ENCODE measurements at regions not wholly inside any gene's neighbourhood (a gene's known extent, or its start where the extent isn't known, plus 50 kb on each side); places are given as distances from the start of the nearest gene placed in this dataset.

DNA sequence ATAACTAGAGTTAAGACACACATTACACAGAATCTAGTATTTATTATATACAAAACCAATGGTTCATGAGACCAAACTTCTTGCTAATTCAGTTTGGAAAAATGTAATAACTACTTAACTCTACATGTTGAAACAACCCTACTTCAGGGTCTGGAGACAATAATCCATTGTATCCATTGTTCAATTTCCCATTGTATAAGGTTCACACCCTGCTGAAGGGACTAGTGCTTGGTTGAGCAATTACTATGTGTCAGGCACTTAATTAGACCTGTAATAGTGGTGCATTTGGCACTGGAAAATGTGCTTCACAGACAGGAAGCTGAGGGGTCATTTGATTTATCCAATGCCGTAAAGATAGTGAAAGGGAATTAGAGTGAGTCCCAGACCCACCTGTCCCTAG lies 114.3 kb upstream of the PAPPA start:
- H3K36me3 Mint-ChIP-seq: no peaks in the 10 kb centered on the region
- DNase-seq: no peak
- H3K27ac Mint-ChIP-seq: no peak overlapping the region
- H3K9me3 Mint-ChIP-seq: peaks cover 0 to 18% (median 7%) of the 10 kb centered on the region in 6 donors
- H3K4me3 Mint-ChIP-seq: no peak overlapping the region
- H3K27me3 Mint-ChIP-seq (ENCODE audit: low read depth in 3 of 3): peaks cover 0 to 2% (median 1%) of the 10 kb centered on the region in 3 donors
- no peaks in the 10 kb centered on the region for H3K4me1 Mint-ChIP-seq

GRCh38 chr9:116039893-116040292 lies 113.7 kb upstream of the PAPPA start:
- H3K36me3 Mint-ChIP-seq: no peaks in the 10 kb centered on the region
- peaks cover 0 to 18% (median 7%) of the 10 kb centered on the region in 6 donors for H3K9me3 Mint-ChIP-seq
- no peaks in the 10 kb centered on the region for H3K4me1 Mint-ChIP-seq
- DNase-seq: no peak
- H3K27ac Mint-ChIP-seq: no peak overlapping the region
- H3K27me3 Mint-ChIP-seq (ENCODE audit: low read depth in 3 of 3): peaks cover 0 to 2% (median 1%) of the 10 kb centered on the region in 3 donors
- no peak overlapping the region for H3K4me3 Mint-ChIP-seq

GRCh38 chr9:116042321-116042720 lies 111.3 kb upstream of the PAPPA start:
- no peak overlapping the region for H3K27ac Mint-ChIP-seq
- H3K4me3 Mint-ChIP-seq: no peak overlapping the region
- H3K4me1 Mint-ChIP-seq: no peaks in the 10 kb centered on the region
- no peaks in the 10 kb centered on the region for H3K36me3 Mint-ChIP-seq
- H3K27me3 Mint-ChIP-seq (ENCODE audit: low read depth in 3 of 3): peaks cover 0 to 4% (median 1%) of the 10 kb centered on the region in 3 donors
- DNase-seq: no peak
- H3K9me3 Mint-ChIP-seq: peaks cover 0 to 9% (median 5%) of the 10 kb centered on the region in 6 donors

- no peak for DNase-seq
- peaks cover 0 to 4% (median 1%) of the 10 kb centered on the region in 3 donors for H3K27me3 Mint-ChIP-seq (ENCODE audit: low read depth in 3 of 3)
- peaks cover 0 to 25% (median 4%) of the 10 kb centered on the region in 6 donors for H3K9me3 Mint-ChIP-seq
- no peaks in the 10 kb centered on the region for H3K36me3 Mint-ChIP-seq
- H3K27ac Mint-ChIP-seq: no peak overlapping the region
- no peaks in the 10 kb centered on the region for H3K4me1 Mint-ChIP-seq
- no peak overlapping the region for H3K4me3 Mint-ChIP-seq
These were observed 108.5 kb upstream of the PAPPA start for GRCh38 chr9:116045083-116045482.

DNA sequence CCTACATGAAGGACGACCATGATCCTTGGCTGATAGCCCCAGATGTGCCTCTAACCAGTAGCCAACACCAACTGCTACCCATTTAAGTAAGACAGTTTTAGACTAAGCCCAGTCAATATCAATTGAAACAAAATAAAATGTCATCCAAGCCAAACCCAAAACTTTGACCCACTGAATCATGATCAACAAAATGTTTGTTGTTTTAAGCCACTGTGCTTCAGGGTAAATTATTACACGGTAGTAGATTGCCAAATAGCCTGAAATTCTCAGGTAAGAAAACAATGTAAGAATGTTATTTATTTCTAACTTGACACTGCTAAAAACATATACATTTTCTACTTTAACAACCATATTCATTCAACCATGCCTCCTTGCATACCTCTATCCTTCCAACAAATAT lies 105.5 kb upstream of the PAPPA start:
- no peaks in the 10 kb centered on the region for H3K4me1 Mint-ChIP-seq

DNA sequence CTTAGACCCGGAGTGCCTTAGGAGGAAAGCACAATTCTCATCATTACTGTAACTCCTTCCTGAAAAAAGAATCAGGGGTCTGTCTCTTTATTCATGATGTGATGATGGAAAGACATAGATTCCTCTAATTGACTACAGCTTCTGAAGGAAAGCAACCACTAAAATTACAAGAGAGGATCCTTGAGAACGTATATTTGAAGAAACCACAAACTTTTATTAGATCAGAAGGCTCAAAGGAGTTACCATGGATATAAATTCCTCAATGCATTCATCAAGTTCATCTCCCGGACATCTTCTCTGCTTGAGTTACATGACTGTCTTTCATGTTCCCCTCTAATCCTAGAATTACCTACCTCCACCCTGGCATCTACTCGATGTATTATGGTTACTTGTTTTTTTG lies 104.1 kb upstream of the PAPPA start:
- Mint-ChIP-seq H3K9me3 (peaks cover 3 to 37% (median 8%) of the 10 kb centered on the region in 6 donors), H3K4me3 (no peak overlapping the region), H3K4me1 (no peaks in the 10 kb centered on the region), H3K27me3 (ENCODE audit: low read depth in 3 of 3) (peaks cover 0 to 1% (median 0%) of the 10 kb centered on the region in 3 donors), H3K27ac (no peak overlapping the region), H3K36me3 (no peaks in the 10 kb centered on the region)
- DNase-seq: no peak

More for the DNA sequence above, 105.5 kb upstream of the PAPPA start:
- no peaks in the 10 kb centered on the region for H3K36me3 Mint-ChIP-seq
- no peak for DNase-seq
- peaks cover 3 to 37% (median 6%) of the 10 kb centered on the region in 6 donors for H3K9me3 Mint-ChIP-seq
- H3K27me3 Mint-ChIP-seq (ENCODE audit: low read depth in 3 of 3): peaks cover 0 to 4% (median 0%) of the 10 kb centered on the region in 3 donors
- H3K27ac Mint-ChIP-seq: no peak overlapping the region
- H3K4me3 Mint-ChIP-seq: no peak overlapping the region

DNA sequence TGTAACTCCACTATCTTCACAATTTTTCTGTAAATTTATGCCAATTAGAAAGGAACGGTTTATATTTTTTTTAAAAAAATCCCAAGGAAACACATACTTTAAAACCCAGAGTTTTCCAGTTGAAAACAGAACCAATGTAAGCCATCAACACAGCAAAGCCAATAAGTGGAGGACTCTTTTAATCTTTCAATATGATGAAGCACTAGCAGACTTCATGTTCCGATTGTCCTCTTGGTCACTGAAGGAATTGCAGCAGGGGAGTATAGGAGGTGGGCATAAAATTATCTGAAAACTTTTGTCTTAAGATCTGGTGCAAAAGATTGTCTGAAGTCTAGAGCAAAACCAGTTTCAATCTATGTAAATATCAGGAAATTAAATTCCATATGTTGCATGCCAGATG lies 102.1 kb upstream of the PAPPA start:
- Mint-ChIP-seq H3K36me3 (no peaks in the 10 kb centered on the region), H3K27ac (no peak overlapping the region), H3K9me3 (peaks cover 0 to 40% (median 9%) of the 10 kb centered on the region in 6 donors), H3K27me3 (ENCODE audit: low read depth in 3 of 3) (peaks cover 0 to 1% (median 0%) of the 10 kb centered on the region in 3 donors), H3K4me1 (no peaks in the 10 kb centered on the region), H3K4me3 (no peak overlapping the region)
- DNase-seq: no peak

GRCh38 chr9:116055536-116055935 lies 98.1 kb upstream of the PAPPA start:
- Mint-ChIP-seq H3K27ac (no peak overlapping the region), H3K4me1 (no peaks in the 10 kb centered on the region), H3K36me3 (no peaks in the 10 kb centered on the region), H3K4me3 (no peak overlapping the region), H3K9me3 (peaks cover 0 to 23% (median 11%) of the 10 kb centered on the region in 6 donors), H3K27me3 (ENCODE audit: low read depth in 3 of 3) (no peaks in the 10 kb centered on the region)
- no peak for DNase-seq

DNA sequence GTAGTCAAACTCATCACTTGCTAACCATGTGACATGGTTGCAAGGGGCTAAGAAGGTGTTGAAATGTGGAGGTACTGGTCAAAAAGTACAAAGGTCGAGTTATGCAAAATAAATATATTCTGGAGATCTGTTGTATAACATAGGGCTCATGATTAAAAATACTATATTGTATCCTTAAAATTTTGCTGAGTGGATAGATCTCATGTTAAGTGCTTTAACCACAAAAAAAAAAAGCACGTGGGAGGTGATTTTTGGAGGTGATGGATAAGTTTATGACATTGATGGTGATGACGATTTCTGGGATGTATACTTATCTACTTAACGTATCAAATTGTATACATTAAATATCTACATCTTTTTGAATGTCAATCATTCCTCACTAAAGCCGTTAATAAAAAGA lies 96.2 kb upstream of the PAPPA start:
- Mint-ChIP-seq H3K9me3 (peaks cover 0 to 21% (median 12%) of the 10 kb centered on the region in 6 donors), H3K4me1 (no peaks in the 10 kb centered on the region), H3K27ac (no peak overlapping the region), H3K27me3 (ENCODE audit: low read depth in 3 of 3) (no peaks in the 10 kb centered on the region), H3K4me3 (no peak overlapping the region), H3K36me3 (no peaks in the 10 kb centered on the region)
- DNase-seq: no peak

DNA sequence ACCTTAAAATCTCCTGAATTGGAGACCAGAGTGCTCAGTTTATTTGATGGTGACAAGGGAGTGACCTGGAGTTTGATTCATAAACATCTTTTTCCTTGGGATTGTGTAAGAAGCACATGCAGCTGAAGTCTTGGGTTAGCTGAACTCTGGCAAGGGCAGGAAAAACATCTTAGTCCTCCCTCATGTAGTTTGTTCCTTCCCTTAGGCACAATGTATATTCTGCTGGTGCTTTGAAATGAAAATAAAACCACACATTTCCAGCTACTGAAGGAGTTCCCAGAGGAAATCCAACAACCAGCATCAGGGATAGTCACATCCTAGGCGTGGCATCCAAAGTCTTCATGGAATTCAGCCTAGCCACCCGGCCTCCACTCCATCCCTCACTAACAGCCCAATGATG lies 95.2 kb upstream of the PAPPA start:
- no peaks in the 10 kb centered on the region for H3K36me3 Mint-ChIP-seq
- DNase-seq: no peak
- H3K27me3 Mint-ChIP-seq (ENCODE audit: low read depth in 3 of 3): no peaks in the 10 kb centered on the region
- no peaks in the 10 kb centered on the region for H3K4me1 Mint-ChIP-seq
- no peak overlapping the region for H3K4me3 Mint-ChIP-seq
- no peak overlapping the region for H3K27ac Mint-ChIP-seq
- peaks cover 0 to 23% (median 10%) of the 10 kb centered on the region in 6 donors for H3K9me3 Mint-ChIP-seq

DNA sequence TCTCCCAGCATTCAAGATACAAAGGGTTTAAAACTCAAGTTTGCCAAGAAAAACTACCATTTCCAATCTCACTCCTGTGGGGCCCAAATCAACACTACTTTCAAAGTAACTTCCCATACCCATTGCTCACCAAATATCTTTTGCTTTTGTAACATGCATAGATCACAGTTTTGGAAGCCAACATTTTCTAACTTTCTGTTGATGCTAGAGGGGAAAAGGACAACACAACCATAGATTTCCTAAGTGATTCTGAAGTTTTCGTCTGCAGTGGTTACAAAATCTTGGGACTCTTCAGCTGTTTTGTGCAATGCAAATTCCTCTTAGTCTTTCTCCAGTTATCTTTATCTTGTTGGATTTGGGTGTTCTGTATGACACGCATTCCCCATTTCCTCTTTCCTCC lies 94.1 kb upstream of the PAPPA start:
- Mint-ChIP-seq H3K4me1 (no peaks in the 10 kb centered on the region), H3K27me3 (ENCODE audit: low read depth in 3 of 3) (no peaks in the 10 kb centered on the region), H3K4me3 (no peak overlapping the region), H3K9me3 (peaks cover 0 to 22% (median 10%) of the 10 kb centered on the region in 6 donors), H3K36me3 (no peaks in the 10 kb centered on the region), H3K27ac (no peak overlapping the region)
- no peak for DNase-seq

- no peak overlapping the region for H3K4me3 Mint-ChIP-seq
- no peaks in the 10 kb centered on the region for H3K4me1 Mint-ChIP-seq
- peaks cover 0 to 22% (median 8%) of the 10 kb centered on the region in 6 donors for H3K9me3 Mint-ChIP-seq
- H3K27me3 Mint-ChIP-seq (ENCODE audit: low read depth in 3 of 3): no peaks in the 10 kb centered on the region
- H3K27ac Mint-ChIP-seq: no peak overlapping the region
- no peaks in the 10 kb centered on the region for H3K36me3 Mint-ChIP-seq
- DNase-seq: no peak
These were observed 93.0 kb upstream of the PAPPA start for GRCh38 chr9:116060631-116061030.

GRCh38 chr9:116061546-116062205 lies 91.9 kb upstream of the PAPPA start:
- Mint-ChIP-seq H3K4me3 (no peak overlapping the region), H3K4me1 (no peaks in the 10 kb centered on the region), H3K27ac (no peak overlapping the region), H3K27me3 (ENCODE audit: low read depth in 3 of 3) (no peaks in the 10 kb centered on the region), H3K9me3 (peaks cover 0 to 26% (median 7%) of the 10 kb centered on the region in 6 donors), H3K36me3 (no peaks in the 10 kb centered on the region)
- no peak for DNase-seq

- H3K9me3 Mint-ChIP-seq: peaks cover 0 to 26% (median 8%) of the 10 kb centered on the region in 6 donors
- no peak overlapping the region for H3K27ac Mint-ChIP-seq
- no peaks in the 10 kb centered on the region for H3K4me1 Mint-ChIP-seq
- DNase-seq: no peak
- no peaks in the 10 kb centered on the region for H3K27me3 Mint-ChIP-seq (ENCODE audit: low read depth in 3 of 3)
- H3K36me3 Mint-ChIP-seq: no peaks in the 10 kb centered on the region
- no peak overlapping the region for H3K4me3 Mint-ChIP-seq
These were observed 91.4 kb upstream of the PAPPA start for GRCh38 chr9:116062206-116062550.

- H3K27me3 Mint-ChIP-seq (ENCODE audit: low read depth in 3 of 3): no peaks in the 10 kb centered on the region
- no peak overlapping the region for H3K27ac Mint-ChIP-seq
- no peaks in the 10 kb centered on the region for H3K36me3 Mint-ChIP-seq
- no peaks in the 10 kb centered on the region for H3K4me1 Mint-ChIP-seq
- no peak for DNase-seq
- peaks cover 0 to 26% (median 8%) of the 10 kb centered on the region in 6 donors for H3K9me3 Mint-ChIP-seq
- H3K4me3 Mint-ChIP-seq: no peak overlapping the region
These were observed 88.6 kb upstream of the PAPPA start for GRCh38 chr9:116064970-116065369.
